ENCODE measurements at regions not wholly inside any gene's neighbourhood (a gene's known extent, or its start where the extent isn't known, plus 50 kb on each side); places are given as distances from the start of the nearest gene placed in this dataset.
"Not testable (repeated sequence)": the region's sequence is repeated elsewhere in the genome, so short reads cannot be mapped to it uniquely, and the experiment has no call there.

DNA sequence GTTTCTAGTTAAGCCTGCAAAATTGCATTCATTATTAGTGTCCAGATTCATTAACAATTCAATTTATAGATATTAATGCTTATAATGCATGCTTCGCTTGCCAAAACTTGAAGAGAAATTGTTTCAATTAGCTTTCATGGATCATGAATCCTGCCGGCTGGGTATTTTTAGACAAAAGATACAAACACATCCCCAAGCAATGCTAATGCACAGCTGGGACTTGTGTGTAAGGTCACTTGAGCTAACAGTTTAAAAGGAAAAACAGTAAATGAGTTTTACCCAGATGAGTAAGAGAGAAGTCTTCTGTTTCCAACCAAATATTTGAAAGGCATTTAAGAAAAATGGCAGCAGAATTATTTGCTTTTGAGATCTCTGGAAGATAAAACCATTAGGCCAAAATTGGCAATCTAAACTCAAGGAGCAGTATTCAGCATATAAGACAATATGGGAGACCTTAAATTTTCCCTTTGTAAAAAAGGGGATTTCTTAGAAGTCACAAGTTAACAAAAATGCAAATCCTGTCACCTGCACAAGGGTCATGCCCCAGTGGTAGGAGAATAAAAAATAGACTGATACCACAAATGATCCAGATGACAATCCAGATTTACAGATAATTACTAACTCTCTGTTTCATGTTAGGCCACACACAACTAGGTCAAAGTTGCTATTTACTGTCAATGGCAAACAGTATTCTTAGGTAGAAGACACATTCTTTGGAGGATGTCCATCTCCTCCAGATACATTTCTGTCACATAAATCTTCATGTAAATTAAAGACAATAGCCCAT lies 418.4 kb upstream of the PMFBP1 start:
- no peak for DNase-seq

GRCh38 chr16:72588551-72588950 lies 416.6 kb upstream of the PMFBP1 start:
- no peak for DNase-seq

GRCh38 chr16:72578061-72578460 lies 406.1 kb upstream of the PMFBP1 start:
- DNase-seq = not testable (repeated sequence)

DNA sequence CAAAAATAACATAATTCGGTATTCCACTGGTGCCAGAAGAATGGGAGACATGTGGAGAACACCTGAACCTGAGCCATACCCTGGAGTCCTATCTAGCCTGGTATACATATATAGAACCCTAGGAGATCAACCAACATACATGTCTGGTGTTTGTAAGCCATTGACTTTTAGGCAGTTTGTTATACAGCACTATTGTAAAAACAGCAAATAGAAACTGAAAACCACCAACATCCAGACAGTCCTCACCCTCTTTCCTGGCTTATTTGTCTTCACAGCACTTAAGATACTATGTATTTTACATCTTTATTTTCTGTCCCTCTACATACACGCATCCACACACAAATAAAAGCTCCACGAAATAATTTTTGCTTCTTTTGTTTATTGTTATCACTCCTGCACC lies 404.2 kb upstream of the PMFBP1 start:
- no peak for DNase-seq

DNA sequence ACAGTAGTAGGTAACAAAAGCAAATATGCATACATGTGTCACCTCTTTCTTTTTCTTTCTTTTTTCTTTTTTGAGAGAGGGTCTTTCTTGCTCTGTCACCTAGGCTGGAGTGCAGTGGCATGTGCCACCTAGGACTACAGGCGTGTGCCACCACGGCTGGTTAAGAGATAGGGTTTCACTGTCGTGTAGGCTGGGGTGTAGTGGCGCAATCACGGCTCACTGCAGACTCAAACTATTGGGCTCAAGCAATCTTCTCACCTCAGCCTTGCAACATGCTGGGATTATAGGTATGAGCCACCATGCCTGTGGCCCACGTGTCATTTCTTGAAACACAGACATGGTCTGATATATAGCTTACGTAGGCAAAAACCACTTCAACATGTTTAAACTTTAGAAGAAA lies 397.7 kb upstream of the PMFBP1 start:
- DNase-seq = no peak

- no peak for DNase-seq
Measured at GRCh38 chr16:72568502-72568901, 396.5 kb upstream of the PMFBP1 start.

GRCh38 chr16:72566174-72566573 lies 394.2 kb upstream of the PMFBP1 start:
- DNase-seq = no peak

- DNase-seq = no peak
Measured at GRCh38 chr16:72565106-72565505, 393.2 kb upstream of the PMFBP1 start.

- no peak for DNase-seq
Measured at GRCh38 chr16:72560617-72561016, 388.7 kb upstream of the PMFBP1 start.

GRCh38 chr16:72558501-72558900 lies 386.5 kb upstream of the PMFBP1 start:
- DNase-seq = no peak

- DNase-seq = peak; percentile 4
Measured at GRCh38 chr16:72554935-72555334, 383.0 kb upstream of the PMFBP1 start.

DNA sequence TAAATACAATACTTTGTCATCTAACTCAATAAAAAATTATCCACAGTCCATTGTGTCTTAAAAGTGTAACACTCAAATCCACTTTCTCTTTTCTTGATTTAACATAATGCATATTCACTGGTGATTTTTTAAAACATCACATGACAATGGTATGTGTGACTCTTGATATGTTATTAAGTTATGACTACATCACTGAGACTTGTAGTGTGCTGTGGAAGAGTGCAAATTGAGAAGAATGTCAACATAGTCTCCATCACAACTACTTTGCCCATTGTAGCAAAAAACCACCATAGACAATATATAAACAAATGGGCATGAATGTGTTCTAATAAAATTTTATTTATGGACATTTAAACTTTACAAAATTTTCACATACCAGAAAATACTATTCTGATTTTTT lies 380.7 kb upstream of the PMFBP1 start:
- no peak for DNase-seq

DNA sequence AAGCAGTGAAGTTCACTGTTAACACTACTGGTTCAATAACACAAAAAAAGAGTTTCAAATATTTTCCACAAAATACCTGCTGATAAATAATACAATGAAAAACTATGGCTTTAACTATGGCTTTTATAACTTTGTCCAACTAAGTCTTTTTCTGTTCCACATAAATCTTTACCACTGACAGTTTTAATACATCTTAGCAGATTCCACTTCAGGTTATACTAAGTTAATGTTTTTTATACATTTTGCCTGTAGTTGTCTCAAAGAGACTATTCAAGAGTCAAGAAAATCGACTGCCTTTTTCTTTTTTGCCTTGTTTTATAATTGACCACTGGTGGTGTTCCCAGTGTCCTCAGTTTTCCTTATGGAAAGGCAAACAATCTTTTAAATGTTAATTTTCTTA lies 379.7 kb upstream of the PMFBP1 start:
- no peak for DNase-seq

DNA sequence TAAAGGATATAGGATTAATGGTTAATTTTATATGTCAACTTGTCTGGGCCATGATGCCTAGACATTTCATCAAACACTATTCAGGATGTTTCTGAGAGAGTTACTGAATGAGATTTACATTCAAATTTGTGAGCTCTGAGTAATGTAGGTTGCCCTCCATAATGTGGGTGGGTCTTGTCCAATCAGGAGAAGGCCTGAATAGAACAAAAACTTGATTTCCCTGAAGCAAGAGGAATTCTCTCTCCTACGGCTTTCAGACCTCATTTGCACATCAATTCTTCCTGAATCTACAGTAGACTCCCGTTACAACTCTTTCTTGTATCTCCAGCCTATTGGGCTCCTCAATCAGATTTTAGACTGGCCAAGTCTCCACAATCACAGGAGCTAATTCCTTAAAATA lies 377.9 kb upstream of the PMFBP1 start:
- DNase-seq = no peak

DNA sequence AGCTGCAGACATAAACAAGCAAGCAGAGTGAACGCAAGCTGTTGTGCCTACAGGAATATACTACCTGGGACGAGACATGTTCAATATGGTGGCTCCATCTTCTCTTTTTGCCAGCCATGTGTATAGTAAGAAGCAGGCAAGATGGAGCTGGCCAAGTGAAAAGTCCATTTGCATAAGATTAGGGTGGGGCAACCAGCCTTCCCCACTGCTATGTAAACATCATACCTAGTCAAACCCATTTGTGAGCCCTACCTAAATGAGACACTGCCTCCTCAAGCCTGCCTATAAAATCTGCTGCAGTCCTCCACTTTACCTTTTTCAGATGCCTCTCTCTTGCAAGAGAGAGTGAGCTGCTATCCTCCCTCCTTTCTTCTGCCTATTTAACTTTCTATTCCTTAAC lies 370.1 kb upstream of the PMFBP1 start:
- DNase-seq = no peak

GRCh38 chr16:72537664-72538063 lies 365.7 kb upstream of the PMFBP1 start:
- no peak for DNase-seq

GRCh38 chr16:72536723-72537435 lies 364.9 kb upstream of the PMFBP1 start:
- DNase-seq = no peak

DNA sequence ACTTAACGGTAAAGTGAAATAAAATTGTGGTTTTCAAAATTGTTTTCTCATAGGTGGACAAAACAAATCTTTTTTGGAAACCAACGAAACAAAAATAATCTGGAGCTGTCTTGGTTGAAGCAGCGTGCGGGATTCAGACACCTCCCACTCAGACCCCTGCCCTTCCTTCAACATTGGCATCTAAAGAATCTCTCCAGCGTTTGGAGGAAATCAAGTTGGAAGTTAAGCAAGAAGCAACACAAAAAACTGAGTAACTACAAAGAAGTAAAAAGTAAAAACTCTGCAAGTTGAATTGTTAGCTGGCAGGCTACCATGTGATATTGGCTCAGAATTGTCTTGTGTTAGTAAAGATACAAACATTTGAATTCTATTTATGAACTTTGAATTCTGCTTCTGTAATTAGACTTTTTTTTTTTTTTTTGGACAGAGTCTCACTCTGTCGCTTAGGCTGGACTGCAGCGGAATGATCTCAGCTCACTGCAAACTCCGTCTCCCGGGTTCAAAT lies 361.0 kb upstream of the PMFBP1 start:
- no peak for DNase-seq

DNA sequence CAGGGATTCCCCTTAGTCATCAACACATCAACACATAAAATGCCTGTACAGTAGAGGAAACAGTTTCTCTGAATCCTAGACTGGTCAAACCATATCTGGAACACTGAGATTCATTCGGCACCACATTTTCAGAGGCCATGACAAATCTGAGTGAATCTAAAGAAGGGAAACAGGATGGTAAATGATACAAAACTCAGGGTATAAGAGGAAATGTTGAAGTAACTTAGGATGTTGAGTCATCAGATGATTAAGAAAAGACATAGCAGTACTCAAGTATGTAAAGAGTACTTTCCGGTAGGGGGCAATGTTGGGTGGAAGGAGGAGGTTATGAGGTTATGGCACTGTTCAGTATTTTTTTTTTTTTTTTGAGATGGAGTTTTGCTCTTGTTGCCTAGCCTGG lies 358.5 kb upstream of the PMFBP1 start:
- peak; percentile 27 for DNase-seq

DNA sequence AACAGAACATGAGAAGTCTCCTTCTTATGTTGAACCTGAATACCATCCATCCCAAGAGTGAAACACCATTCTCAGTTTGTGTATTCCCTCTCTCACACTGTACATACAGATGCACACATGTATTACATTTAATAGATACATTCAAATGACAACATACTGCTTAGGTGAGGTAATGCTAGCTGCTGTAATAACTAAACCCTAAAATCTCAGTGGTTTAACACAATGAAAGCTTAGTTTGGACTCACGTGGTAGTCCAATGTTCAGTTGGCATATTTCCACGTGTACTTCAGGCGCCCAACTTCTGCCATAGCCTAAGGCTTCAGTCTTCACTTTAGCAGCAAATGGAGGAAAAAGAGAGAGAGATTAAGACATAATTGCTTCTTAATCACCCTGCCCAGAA lies 351.1 kb upstream of the PMFBP1 start:
- no peak for DNase-seq

DNA sequence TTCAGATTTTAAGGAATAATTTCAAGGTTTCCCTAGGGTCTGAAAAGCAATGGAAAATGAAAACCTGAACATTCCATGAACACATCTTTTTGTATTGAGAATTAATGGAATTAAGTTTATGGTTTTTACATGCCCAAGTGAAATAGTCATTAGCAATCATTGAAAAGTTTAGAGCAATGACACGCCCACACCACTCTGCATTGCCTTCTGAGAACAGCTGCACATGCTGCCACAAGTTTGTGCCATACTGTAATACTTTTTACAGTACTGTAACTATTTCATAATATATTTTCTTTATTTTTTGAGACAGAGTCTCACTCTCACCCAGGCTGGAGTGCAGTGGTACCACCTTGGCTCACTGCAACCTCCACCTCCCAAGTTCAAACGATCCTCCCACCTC lies 345.2 kb upstream of the PMFBP1 start:
- no peak for DNase-seq

DNA sequence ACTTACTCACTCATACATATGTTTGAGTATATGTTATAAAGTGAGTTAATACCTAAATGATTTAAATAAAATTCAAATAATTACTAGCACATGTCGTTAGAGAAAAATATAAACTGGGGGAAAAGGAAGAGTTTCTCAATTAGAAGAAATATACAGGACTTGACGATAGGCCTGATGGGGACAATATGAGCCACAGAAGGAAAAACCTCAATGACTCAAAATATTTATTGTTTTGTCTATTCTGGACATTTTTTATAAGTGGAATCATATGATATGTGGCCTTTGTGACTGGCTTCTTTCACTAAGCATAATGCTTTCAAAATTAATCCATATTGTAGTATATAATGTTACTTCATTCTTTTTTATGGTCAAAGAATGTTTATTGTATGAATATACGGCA lies 339.2 kb upstream of the PMFBP1 start:
- no peak for DNase-seq

GRCh38 chr16:72508191-72508590 lies 336.2 kb upstream of the PMFBP1 start:
- DNase-seq = no peak

DNA sequence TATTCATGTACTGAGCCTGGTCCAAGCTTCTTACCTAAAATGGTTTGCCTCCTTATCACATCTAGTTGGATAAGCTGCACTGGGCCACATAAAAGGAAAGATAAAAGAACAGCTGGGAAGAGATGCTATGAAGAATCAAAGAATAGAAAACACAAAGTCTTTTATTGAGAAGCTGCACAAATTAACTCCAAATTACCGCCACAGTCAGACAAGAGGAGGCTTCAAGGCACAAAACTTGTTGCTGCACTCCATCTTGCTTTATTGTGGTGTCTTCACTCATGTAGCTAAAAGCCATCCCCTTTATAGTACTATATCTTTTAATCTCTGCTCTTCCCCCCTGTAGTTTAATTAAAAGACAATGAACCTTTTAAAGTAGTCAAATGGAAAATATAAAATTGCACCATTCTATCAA lies 330.6 kb upstream of the PMFBP1 start:
- DNase-seq = no peak
